H9 (cell line): ENCODE measurements at regions not wholly inside any gene's neighbourhood (a gene's known extent, or its start where the extent isn't known, plus 50 kb on each side); places are given as distances from the start of the nearest gene placed in this dataset.

ENCODE experiments used
- DNase-seq: peaks from one replicate; pipeline ENCODE4 v3.0.0-alpha.2; 2017
- H2AFZ ChIP-seq: one replicate; pipeline ENCODE4 v1.6.1; 2013; ENCODE audit warnings: mild to moderate bottlenecking, low read length, control low read depth, moderate library complexity
- H2AK5ac ChIP-seq: 2 replicates; pipeline ENCODE4 v1.6.1; 2013; ENCODE audit warnings: low read length, control low read depth, mixed read lengths; ENCODE audit not compliant: insufficient read length
- H2BK120ac ChIP-seq: one replicate; pipeline ENCODE4 v1.6.1; 2013; ENCODE audit warnings: low read depth, mild to moderate bottlenecking, low read length, control low read depth, inconsistent platforms; ENCODE audit not compliant: poor library complexity, severe bottlenecking
- H2BK12ac ChIP-seq: 2 replicates; pipeline ENCODE4 v1.6.1; 2013; ENCODE audit warnings: low read length, control low read depth, mixed read lengths, low read depth; ENCODE audit not compliant: insufficient read length
- H2BK15ac ChIP-seq: 2 replicates; pipeline ENCODE4 v1.6.1; 2013; ENCODE audit warnings: low read depth, low read length, control low read depth
- H2BK20ac ChIP-seq: one replicate; pipeline ENCODE4 v1.6.1; 2013; ENCODE audit warnings: low read depth, mild to moderate bottlenecking, low read length, control low read depth, inconsistent platforms; ENCODE audit not compliant: poor library complexity, severe bottlenecking
- H2BK5ac ChIP-seq: 2 replicates; pipeline ENCODE4 v1.6.1; 2013; ENCODE audit warnings: low read length, control low read depth, mixed read lengths; ENCODE audit not compliant: insufficient read length
- H3K14ac ChIP-seq: 2 replicates; pipeline ENCODE4 v1.6.1; 2013; ENCODE audit warnings: low read length, control low read depth; ENCODE audit not compliant: insufficient read depth
- H3K18ac ChIP-seq: 2 replicates; pipeline ENCODE4 v1.6.1; 2013; ENCODE audit warnings: low read depth, mild to moderate bottlenecking, mixed read lengths, low read length, control low read depth; ENCODE audit not compliant: insufficient read length
- H3K23ac ChIP-seq: 2 replicates; pipeline ENCODE4 v1.6.1; 2013; ENCODE audit warnings: low read length, control low read depth, mixed read lengths, low read depth; ENCODE audit not compliant: insufficient read length
- H3K23me2 ChIP-seq: 2 replicates; pipeline ENCODE4 v1.6.1; 2013; ENCODE audit warnings: low read depth, mild to moderate bottlenecking, mixed read lengths, low read length, control low read depth; ENCODE audit not compliant: insufficient read length, poor library complexity, severe bottlenecking
- H3K27ac ChIP-seq: 2 replicates; pipeline ENCODE4 v1.5.1; 2013; ENCODE audit warnings: low read length, control low read depth, mixed read lengths, low read depth; ENCODE audit not compliant: insufficient read length
- H3K27me3 ChIP-seq: 2 replicates; pipeline ENCODE4 v1.6.1; 2013; ENCODE audit warnings: low read length, control low read depth, inconsistent platforms; ENCODE audit not compliant: insufficient read depth
- H3K4ac ChIP-seq: 2 replicates; pipeline ENCODE4 v1.6.1; 2013; ENCODE audit warnings: low read depth, mild to moderate bottlenecking, control low read depth, inconsistent platforms, low read length, moderate library complexity
- H3K4me1 ChIP-seq: 2 replicates; pipeline ENCODE4 v1.6.1; 2013; ENCODE audit warnings: low read length, control low read depth, inconsistent platforms; ENCODE audit not compliant: insufficient read depth
- H3K4me2 ChIP-seq: 2 replicates; pipeline ENCODE4 v1.6.1; 2013; ENCODE audit warnings: low read length, control low read depth, mixed read lengths; ENCODE audit not compliant: insufficient read length, insufficient read depth
- H3K56ac ChIP-seq: 2 replicates; pipeline ENCODE4 v1.6.1; 2013; ENCODE audit warnings: low read depth, mild to moderate bottlenecking, mixed read lengths, low read length, control low read depth; ENCODE audit not compliant: insufficient read length
- H3K79me1 ChIP-seq: 2 replicates; pipeline ENCODE4 v1.6.1; 2013; ENCODE audit warnings: low read depth, mild to moderate bottlenecking, moderate library complexity, low read length, control low read depth, inconsistent platforms; ENCODE audit not compliant: insufficient read depth, poor library complexity, severe bottlenecking
- H3K79me2 ChIP-seq: 2 replicates; pipeline ENCODE4 v1.6.1; 2013; ENCODE audit warnings: low read length, control low read depth, inconsistent platforms; ENCODE audit not compliant: insufficient read depth
- H3K9ac ChIP-seq: 2 replicates; pipeline ENCODE4 v1.6.1; 2013; ENCODE audit warnings: low read length, control low read depth, mixed read lengths; ENCODE audit not compliant: insufficient read length; ENCODE audit errors: extremely low read depth
- H3K9me3 ChIP-seq: one replicate; pipeline ENCODE4 v1.6.1; 2013; ENCODE audit warnings: low read depth, low read length, inconsistent platforms; ENCODE audit not compliant: control insufficient read depth
- H3T11ph ChIP-seq: one replicate; pipeline ENCODE4 v1.6.1; 2013; ENCODE audit warnings: mild to moderate bottlenecking, low read length, control low read depth, inconsistent platforms
- H4K20me1 ChIP-seq: one replicate; pipeline ENCODE4 v1.6.1; 2013; ENCODE audit not compliant: control insufficient read depth, insufficient read length, insufficient read depth
- H4K5ac ChIP-seq: 2 replicates; pipeline ENCODE4 v1.6.1; 2013; ENCODE audit warnings: low read depth, mild to moderate bottlenecking, mixed read lengths, low read length, control low read depth; ENCODE audit not compliant: insufficient read length
- H4K8ac ChIP-seq: replicated peaks from 2 replicates; pipeline ENCODE4 v1.6.1; 2013; ENCODE audit warnings: low read length, control low read depth, mixed read lengths, low read depth; ENCODE audit not compliant: insufficient read length
- H4K91ac ChIP-seq: 2 replicates; pipeline ENCODE4 v1.6.1; 2013; ENCODE audit warnings: low read depth, mild to moderate bottlenecking, moderate library complexity, mixed read lengths, low read length, control low read depth; ENCODE audit not compliant: insufficient read length
- H3K27ac Mint-ChIP-seq, 3 experiments: 2 replicates in 2 of 3; 3 replicates in 1 of 3; pipeline ENCODE4 v1.8.0; 2020 to 2021; ENCODE audit warnings: mixed read lengths in 3 of 3, mild to moderate bottlenecking in 1 of 3, moderate library complexity in 1 of 3
- H3K27me3 Mint-ChIP-seq: 2 replicates; pipeline ENCODE4 v1.8.0; 2021; ENCODE audit warnings: low read depth, mild to moderate bottlenecking, moderate library complexity, mixed read lengths
- H3K36me3 Mint-ChIP-seq, 3 experiments: 2 replicates in 2 of 3; 3 replicates in 1 of 3; pipeline ENCODE4 v1.8.0; 2020 to 2021; ENCODE audit warnings: low read depth in 3 of 3, mixed read lengths in 3 of 3; ENCODE audit not compliant: insufficient read depth in 1 of 3
- H3K4me1 Mint-ChIP-seq, 2 experiments: 2 replicates each; pipeline ENCODE4 v1.8.0; 2020; ENCODE audit warnings: mixed read lengths in 2 of 2
- H3K4me3 Mint-ChIP-seq, 2 experiments: 2 replicates in 1 of 2; 3 replicates in 1 of 2; pipeline ENCODE4 v1.8.0; 2020 to 2021; ENCODE audit warnings: mild to moderate bottlenecking in 2 of 2, mixed read lengths in 2 of 2, moderate library complexity in 1 of 2
- H3K9me3 Mint-ChIP-seq, 2 experiments: 2 replicates in 1 of 2; 3 replicates in 1 of 2; pipeline ENCODE4 v1.8.0; 2020; ENCODE audit warnings: mild to moderate bottlenecking in 2 of 2, mixed read lengths in 2 of 2, moderate library complexity in 1 of 2
- CTCF ChIP-seq: fragments of 200-600 bp; sonication (generic); conservative IDR thresholded peaks from 3 replicates; pipeline ENCODE4 v1.8.0; 2021; ENCODE audit warnings: antibody characterized with exemption, mild to moderate bottlenecking

GRCh38 chr6:147674794-147675193 is 166.3 kb downstream of the SAMD5 start:
- no peak overlapping the region for H2AFZ ChIP-seq

More at GRCh38 chr6:147674794-147675193, 166.3 kb downstream of the SAMD5 start:
- no peak overlapping the region for H4K8ac ChIP-seq
- H3K79me2 ChIP-seq, result no peaks in the 10 kb centered on the region
- H2BK15ac ChIP-seq, result no peak overlapping the region
- no peaks in the 10 kb centered on the region for H3K27me3 ChIP-seq
- H3K9ac ChIP-seq, result no peak overlapping the region
- no peaks in the 10 kb centered on the region for H4K20me1 ChIP-seq
- H3K18ac ChIP-seq, result no peak overlapping the region
- H3K14ac ChIP-seq, result no peak overlapping the region
- no peak overlapping the region for H2BK12ac ChIP-seq
- H3K9me3 ChIP-seq, result no peaks in the 10 kb centered on the region
- Mint-ChIP-seq H3K9me3 (peaks cover 2 to 12% of the 10 kb centered on the region in 2 experiments), H3K36me3 (peaks cover 1 to 10% (median 2%) of the 10 kb centered on the region in 3 experiments; a peak in 5 of 7 replicates), H3K27me3 (no peaks in the 10 kb centered on the region), H3K4me1 (peaks cover 26 to 38% of the 10 kb centered on the region in 2 experiments), H3K27ac (no peak overlapping the region), H3K4me3 (no peak overlapping the region)
- H2BK20ac ChIP-seq, result no peak overlapping the region
- no peak overlapping the region for H4K91ac ChIP-seq
- no peak overlapping the region for H3K27ac ChIP-seq
- H3K23ac ChIP-seq, result no peak overlapping the region
- no peak overlapping the region for H2AK5ac ChIP-seq
- H3K23me2 ChIP-seq, result no peaks in the 10 kb centered on the region
- no peak for TF ChIP-seq CTCF
- no peak overlapping the region for H2BK5ac ChIP-seq
- H3K4me1 ChIP-seq, result peaks cover 4% of the 10 kb centered on the region; the same call in 1 of the 2 replicates
- H3T11ph ChIP-seq, result no peak overlapping the region
- no peak overlapping the region for H3K4ac ChIP-seq
- no peak overlapping the region for H2BK120ac ChIP-seq
- no peaks in the 10 kb centered on the region for H3K79me1 ChIP-seq
- H3K56ac ChIP-seq, result no peak overlapping the region
- DNase-seq, result no peak
- H4K5ac ChIP-seq, result no peak overlapping the region
- no peak overlapping the region for H3K4me2 ChIP-seq
